Coronary artery (tissue), 2 donors: ENCODE measurements at regions not wholly inside any gene's neighbourhood (a gene's known extent, or its start where the extent isn't known, plus 50 kb on each side); places are given as distances from the start of the nearest gene placed in this dataset.

Experiments used
- DNase-seq: peaks from one replicate; pipeline ENCODE4 v3.0.0-alpha.2; 2017; ENCODE audit warnings: low spot score
- H3K27ac ChIP-seq, 2 donors: fragments of 200-600 bp; sonication (generic); one replicate each; pipeline ENCODE4 v1.5.1; 2016 to 2019
- H3K4me3 ChIP-seq: fragments of 200-600 bp; sonication (generic); 2 replicates; pipeline ENCODE4 v1.5.1; 2016; ENCODE audit warnings: mild to moderate bottlenecking, moderate library complexity
- CTCF ChIP-seq: fragments of 200-600 bp; sonication (generic); IDR thresholded peaks from one replicate; pipeline ENCODE4 v1.5.1; 2019; ENCODE audit warnings: antibody characterized with exemption

GRCh38 chr4:217891-218290 is 87.4 kb downstream of the ZNF732 start:
- H3K27ac ChIP-seq: no peak overlapping the region
- DNase-seq: no peak
- H3K4me3 ChIP-seq: no peak overlapping the region
- TF ChIP-seq CTCF: no peak

DNA sequence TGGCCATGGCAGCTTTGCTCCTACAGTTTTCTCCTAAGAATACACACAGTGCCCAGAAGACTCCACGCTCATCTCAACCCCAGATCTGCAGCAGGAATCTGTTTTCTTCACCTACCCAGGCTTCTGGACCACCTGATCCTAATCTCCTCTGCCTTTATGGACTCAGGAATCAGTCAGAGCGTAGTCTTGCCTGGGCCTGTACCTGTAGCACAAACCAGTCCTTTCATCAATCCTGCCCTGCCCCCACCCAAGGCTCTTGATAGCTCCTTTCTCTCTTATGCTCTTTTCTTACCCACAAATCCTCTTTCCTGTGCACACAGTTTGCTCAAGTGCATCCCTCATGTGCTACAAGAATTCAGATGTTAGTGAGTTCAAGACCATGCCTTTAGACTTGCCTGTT is 89.7 kb downstream of the ZNF718 start:
- no peak for DNase-seq
- H3K4me3 ChIP-seq: peak overlapping the region; percentile 83
- no peak for TF ChIP-seq CTCF
- no peak overlapping the region for H3K27ac ChIP-seq
